Activated CD8-positive, alpha-beta T cell treated with anti-CD3 and anti-CD28 coated beads for 36 hours (primary cell): ENCODE measurements at regions not wholly inside any gene's neighbourhood (a gene's known extent, or its start where the extent isn't known, plus 50 kb on each side); places are given as distances from the start of the nearest gene placed in this dataset.

Experiments used
- ATAC-seq: fragments of 200-7000 bp; cut with Tn5 transposase; one replicate; pipeline ENCODE4 v1.10.0; 2021; ENCODE audit warnings: mild to moderate bottlenecking, moderate library complexity
- CTCF ChIA-PET: fragments of 350-600 bp; sonication (Branson Sonifier 250); formaldehyde crosslinking; loops from one replicate; lab custom pipeline; 2021; ENCODE audit warnings: antibody characterized with exemption; lab: Charles Lee
- POLR2A ChIA-PET: fragments of 350-600 bp; sonication (Branson Sonifier 250); formaldehyde crosslinking; loops from one replicate; lab custom pipeline; 2021; ENCODE audit warnings: antibody characterized with exemption; lab: Charles Lee
- DNase-seq: peaks from one replicate; pipeline ENCODE4 v3.0.0-alpha.2; 2020
- H3K27ac Mint-ChIP-seq: one replicate; pipeline ENCODE4 v1.8.0; 2021; ENCODE audit warnings: mild to moderate bottlenecking, mixed read lengths
- H3K27me3 Mint-ChIP-seq: one replicate; pipeline ENCODE4 v1.8.0; 2021; ENCODE audit warnings: mixed read lengths
- H3K36me3 Mint-ChIP-seq: one replicate; pipeline ENCODE4 v1.8.0; 2021; ENCODE audit warnings: low read depth, mixed read lengths
- H3K4me1 Mint-ChIP-seq: one replicate; pipeline ENCODE4 v1.8.0; 2021; ENCODE audit warnings: low read depth, mixed read lengths
- H3K4me3 Mint-ChIP-seq: one replicate; pipeline ENCODE4 v1.8.0; 2021; ENCODE audit warnings: mild to moderate bottlenecking, moderate library complexity, mixed read lengths
- H3K9me3 Mint-ChIP-seq: one replicate; pipeline ENCODE4 v1.8.0; 2021; ENCODE audit warnings: mixed read lengths
- CTCF ChIP-seq: fragments of 200-600 bp; IDR thresholded peaks from one replicate; pipeline ENCODE4 v1.8.0; 2022; ENCODE audit warnings: antibody characterized with exemption, mild to moderate bottlenecking
- intact Hi-C: fragments of 100-400 bp; cut with micrococcal nuclease; formaldehyde crosslinking; loops from one replicate; pipeline ENCODE4 v1.10.0; 2022

- ATAC-seq (no peak), DNase-seq (no peak)
- no peaks in the 10 kb centered on the region for H3K9me3 Mint-ChIP-seq
- no peaks in the 10 kb centered on the region for H3K36me3 Mint-ChIP-seq
- no peak overlapping the region for H3K4me3 Mint-ChIP-seq
- POLR2A ChIA-PET, result no interaction called here
- CTCF ChIA-PET, result interaction anchor here (1.0 to 3.3 kb wide), 2 partner anchors 11 to 12 kb away, joined by 4 to 16 read pairs; no protein-coding TSS in a partner anchor
- no peak overlapping the region for H3K27ac Mint-ChIP-seq
- TF ChIP-seq CTCF, result no peak
- intact Hi-C loops, result no loop called here
- peaks cover 7% of the 10 kb centered on the region for H3K27me3 Mint-ChIP-seq
- H3K4me1 Mint-ChIP-seq, result peaks cover 22% of the 10 kb centered on the region
These were observed 174.3 kb upstream of the TNFAIP3 start for GRCh38 chr6:137692806-137693205.

- H3K27me3 Mint-ChIP-seq, result peaks cover 8% of the 10 kb centered on the region
- ChIA-PET POLR2A (interaction anchor here (1.4 kb wide), 1 partner anchor 13 kb away, joined by 4 read pairs; no protein-coding TSS in a partner anchor), CTCF (interaction anchor here (0.7 to 3.3 kb wide), 4 partner anchors 12 to 408 kb away, joined by 3 to 16 read pairs (median 5); no protein-coding TSS in a partner anchor)
- H3K27ac Mint-ChIP-seq, result no peak overlapping the region
- peaks cover 1% of the 10 kb centered on the region for H3K36me3 Mint-ChIP-seq
- H3K4me1 Mint-ChIP-seq, result peaks cover 20% of the 10 kb centered on the region
- DNase-seq, result no peak
- ATAC-seq, result peak; percentile 24
- TF ChIP-seq CTCF, result no peak
- peaks cover 1% of the 10 kb centered on the region for H3K9me3 Mint-ChIP-seq
- intact Hi-C loops, result no loop called here
- H3K4me3 Mint-ChIP-seq, result no peak overlapping the region
These were observed 173.3 kb upstream of the TNFAIP3 start for GRCh38 chr6:137693711-137694110.

GRCh38 chr6:137696765-137697164 is 170.3 kb upstream of the TNFAIP3 start:
- no peak for TF ChIP-seq CTCF
- Mint-ChIP-seq H3K27ac (no peak overlapping the region), H3K4me1 (peaks cover 43% of the 10 kb centered on the region), H3K4me3 (no peak overlapping the region), H3K9me3 (peaks cover 1% of the 10 kb centered on the region), H3K27me3 (peaks cover 8% of the 10 kb centered on the region), H3K36me3 (peaks cover 1% of the 10 kb centered on the region)
- CTCF ChIA-PET, result interaction anchor here (0.7 to 5.4 kb wide), 15 partner anchors 9 to 309 kb away, joined by 3 to 58 read pairs (median 5); partner anchors contain the start of gene TNFAIP3
- POLR2A ChIA-PET, result interaction anchor here (0.6 to 3.5 kb wide), 4 partner anchors 15 to 171 kb away, joined by 3 to 9 read pairs (median 3); partner anchors contain the start of gene TNFAIP3
- DNase-seq (no peak), ATAC-seq (no peak)
- intact Hi-C loops, result loop anchor here (5.0 kb wide), 1 partner anchor 39 kb away; no protein-coding TSS in a partner anchor

GRCh38 chr6:137697267-137697938 is 169.7 kb upstream of the TNFAIP3 start:
- Mint-ChIP-seq H3K36me3 (peaks cover 1% of the 10 kb centered on the region), H3K27ac (peak overlapping the region; percentile 55), H3K9me3 (peaks cover 1% of the 10 kb centered on the region), H3K4me1 (peaks cover 43% of the 10 kb centered on the region), H3K4me3 (no peak overlapping the region), H3K27me3 (peaks cover 8% of the 10 kb centered on the region)
- peak; percentile 29 for ATAC-seq
- ChIA-PET POLR2A (interaction anchor here (0.6 to 3.5 kb wide), 4 partner anchors 16 to 170 kb away, joined by 3 to 9 read pairs (median 3); partner anchors contain the start of gene TNFAIP3), CTCF (interaction anchor here (0.7 to 5.4 kb wide), 19 partner anchors 8 to 308 kb away, joined by 3 to 58 read pairs (median 6); partner anchors contain the start of gene TNFAIP3)
- TF ChIP-seq CTCF, result no peak
- DNase-seq, result no peak
- intact Hi-C loops, result loop anchor here (5.0 kb wide), 1 partner anchor 40 kb away; no protein-coding TSS in a partner anchor
